ENCODE measurements at regions not wholly inside any gene's neighbourhood (a gene's known extent, or its start where the extent isn't known, plus 50 kb on each side); places are given as distances from the start of the nearest gene placed in this dataset.

DNA sequence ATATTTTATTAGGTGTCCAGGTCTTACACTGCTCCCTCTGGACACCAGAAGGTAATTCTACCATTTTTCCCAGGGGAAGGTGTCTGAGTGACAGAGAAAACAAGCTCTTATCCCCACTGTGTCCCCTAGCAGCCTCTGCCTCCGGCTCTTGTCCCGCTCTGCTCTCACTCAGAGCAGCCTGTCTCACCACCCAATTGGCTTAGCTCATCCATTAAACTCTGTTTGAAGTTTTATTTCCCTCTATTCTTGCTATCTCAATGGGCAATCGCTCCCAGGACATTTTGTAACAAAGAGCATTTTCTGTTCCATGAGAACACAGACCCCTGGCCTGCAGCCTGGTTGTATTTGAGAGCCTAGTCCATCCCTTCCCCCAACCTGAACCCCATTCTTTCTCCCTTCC is 90.6 kb upstream of the LDAH start:
- DNase-seq, result no peak

DNA sequence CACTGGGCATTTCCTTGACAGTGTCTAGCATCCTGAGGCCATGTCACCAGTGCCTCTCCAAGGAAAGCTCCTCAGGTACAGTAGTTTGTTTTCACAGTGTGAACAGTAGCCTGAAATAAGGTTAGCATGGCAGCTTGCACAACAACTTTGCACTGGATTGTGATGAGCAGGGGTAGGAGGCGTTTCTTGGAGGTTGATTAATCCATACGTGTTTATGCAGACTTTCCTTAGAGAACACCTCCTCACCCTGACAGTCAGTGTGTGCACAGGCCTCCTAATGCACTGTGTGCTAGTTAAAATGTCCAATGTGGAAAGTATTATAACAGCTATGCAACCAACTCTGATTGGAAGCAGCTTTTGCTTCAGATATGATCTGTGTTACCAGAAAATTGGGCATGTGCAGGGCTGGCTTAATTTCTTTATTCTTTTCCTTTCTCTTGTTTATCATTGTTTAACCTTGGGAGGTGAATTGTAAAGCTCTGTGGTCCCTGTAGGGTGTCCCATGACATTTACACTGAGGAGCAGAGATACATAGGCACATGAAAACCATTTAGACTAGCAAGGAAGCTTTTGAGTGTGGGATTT is 77.2 kb upstream of the LDAH start:
- DNase-seq, result no peak

DNA sequence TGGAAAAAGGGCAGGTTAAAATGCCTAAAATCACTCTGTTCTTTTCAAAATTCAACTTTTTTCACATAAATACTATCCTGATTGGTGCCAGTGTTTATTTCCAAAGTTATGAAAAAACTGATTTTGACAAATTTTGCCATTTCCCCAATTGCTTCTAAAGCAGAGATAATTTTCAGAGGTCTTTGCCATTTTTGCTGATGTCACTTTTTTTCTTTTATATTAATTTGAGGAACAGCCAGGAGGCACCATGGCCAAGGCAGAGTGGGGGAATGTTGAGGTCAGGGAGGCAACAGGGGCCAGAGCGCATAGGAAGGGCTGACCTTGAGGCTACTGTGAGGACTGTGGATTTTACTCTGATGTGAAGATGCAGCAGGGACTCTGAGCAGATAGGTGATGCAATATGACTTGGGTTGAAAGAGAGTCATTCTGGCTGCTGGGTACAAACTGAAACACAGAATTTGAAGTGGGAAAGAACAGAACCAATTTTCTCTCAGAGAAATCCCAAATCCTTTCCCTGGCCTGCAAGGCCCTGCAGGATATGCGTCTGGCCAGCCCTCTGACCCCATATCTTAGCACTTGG is 75.1 kb upstream of the LDAH start:
- DNase-seq, result no peak

DNA sequence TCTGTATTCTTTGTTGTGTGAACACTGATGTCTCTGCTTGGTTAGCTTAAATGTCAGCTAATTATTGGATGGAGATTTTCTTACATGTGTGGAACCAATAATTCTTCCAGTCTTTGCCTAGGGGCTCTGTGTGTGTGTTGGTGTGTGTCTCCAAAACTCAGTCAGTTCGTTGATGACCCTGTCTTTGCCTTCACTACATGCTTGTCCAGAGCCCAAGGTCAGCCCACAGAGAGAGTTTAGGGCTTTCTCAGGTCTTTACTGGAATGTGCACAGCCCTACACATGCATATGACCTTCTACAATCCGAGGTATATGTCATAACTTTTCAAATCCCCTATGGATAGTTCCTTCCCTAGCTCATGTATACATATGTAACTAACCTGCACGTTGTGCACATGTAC is 74.1 kb upstream of the LDAH start:
- DNase-seq, result no peak

DNA sequence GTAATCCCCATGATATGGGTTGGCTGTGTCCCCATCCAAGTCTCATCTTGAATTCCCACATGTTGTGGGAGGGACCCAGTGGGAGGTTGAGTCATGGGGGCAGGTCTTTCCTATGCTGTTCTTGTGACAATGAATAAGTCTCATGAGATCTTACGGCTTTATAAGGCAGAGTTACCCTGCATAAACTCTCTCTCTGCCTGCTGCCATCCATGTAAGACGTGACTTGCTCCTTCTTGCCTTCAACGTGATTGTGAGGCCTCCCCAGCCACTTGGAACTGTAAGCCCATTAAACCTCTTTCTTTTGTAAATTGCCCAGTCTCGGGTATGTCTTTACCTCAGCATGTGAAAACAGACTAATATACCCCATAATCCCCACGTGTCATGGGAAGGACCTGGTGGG is 61.9 kb upstream of the LDAH start:
- DNase-seq, result no peak

DNA sequence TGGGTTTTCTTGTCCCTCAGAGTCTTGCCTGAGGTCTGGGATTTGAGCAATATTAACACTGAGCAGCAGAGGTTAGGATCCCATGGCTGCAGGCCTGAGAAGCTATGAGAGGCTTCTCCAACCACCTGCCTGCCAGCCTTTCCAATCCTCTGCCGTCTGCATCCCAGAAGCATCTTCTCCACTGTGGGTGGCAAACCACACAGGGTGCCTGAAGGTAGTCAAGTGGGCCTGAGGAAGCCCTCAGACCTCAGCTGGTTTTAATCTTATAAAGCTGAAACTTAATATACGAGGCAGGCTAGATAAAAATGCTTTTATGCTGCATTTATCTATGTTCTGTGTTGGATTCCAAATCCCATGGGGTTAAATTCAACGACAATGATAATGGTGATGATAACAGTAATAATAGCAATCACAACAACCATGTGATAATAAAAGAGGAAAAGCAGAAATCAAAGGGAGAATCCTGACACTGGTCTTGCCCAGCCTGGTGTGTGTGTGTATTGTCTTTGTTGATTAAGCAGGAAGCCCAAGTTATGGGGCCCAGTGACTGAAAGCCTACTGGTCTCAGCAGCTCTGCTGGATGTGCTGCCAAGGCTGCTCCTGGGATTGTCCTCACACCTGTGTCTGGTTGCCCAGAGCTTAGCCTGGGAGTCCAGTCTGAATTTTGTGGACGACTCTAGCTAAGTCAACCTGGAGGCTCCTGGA is 59.7 kb upstream of the LDAH start:
- no peak for DNase-seq

DNA sequence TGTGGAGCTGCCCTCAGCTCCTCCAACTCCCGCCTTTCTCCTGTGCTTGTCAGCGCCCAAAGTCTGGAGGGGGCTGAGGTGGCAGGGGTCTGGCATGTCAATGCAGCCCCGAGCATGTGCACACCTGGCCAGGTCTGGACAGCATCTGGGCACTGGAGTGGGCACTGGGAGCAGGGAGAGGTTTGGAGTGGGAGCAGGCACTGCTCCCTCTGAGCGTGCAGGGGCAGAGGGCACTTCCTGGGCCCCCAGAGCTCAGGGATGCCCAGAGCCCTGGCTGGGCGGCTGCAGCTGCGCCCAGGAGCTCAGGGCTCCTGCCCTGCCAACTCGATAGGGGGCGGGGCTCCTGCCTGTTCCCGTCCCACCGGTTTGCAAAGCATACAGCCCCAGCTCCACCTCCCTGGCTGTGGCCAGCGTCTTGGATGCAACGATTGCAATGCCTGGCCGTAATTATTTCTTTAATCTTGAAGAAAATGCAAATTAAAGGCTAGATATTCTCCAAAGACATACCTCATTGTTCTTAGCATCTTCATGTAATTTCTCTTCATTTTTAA is 57.4 kb upstream of the LDAH start:
- DNase-seq, result no peak

DNA sequence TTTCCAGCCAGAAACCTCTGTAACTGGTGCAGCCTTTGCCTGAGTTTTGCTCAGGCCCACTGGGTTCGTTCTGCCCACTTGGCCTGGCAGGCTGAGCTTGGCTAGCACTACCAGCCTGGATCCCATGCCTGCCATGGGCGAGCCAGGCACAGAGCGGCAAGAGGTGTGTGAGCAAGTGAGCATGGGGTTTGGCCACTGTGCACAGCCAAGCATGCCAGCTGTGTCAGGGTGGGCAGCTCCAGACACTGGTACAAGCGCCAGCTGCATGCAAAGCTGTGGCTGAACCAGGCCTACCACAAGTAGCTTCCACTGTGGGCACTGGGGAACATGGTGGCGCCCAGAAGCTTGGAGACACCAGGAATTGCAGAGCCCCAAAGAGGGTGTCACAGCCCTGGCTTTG is 56.3 kb upstream of the LDAH start:
- DNase-seq, result no peak

DNA sequence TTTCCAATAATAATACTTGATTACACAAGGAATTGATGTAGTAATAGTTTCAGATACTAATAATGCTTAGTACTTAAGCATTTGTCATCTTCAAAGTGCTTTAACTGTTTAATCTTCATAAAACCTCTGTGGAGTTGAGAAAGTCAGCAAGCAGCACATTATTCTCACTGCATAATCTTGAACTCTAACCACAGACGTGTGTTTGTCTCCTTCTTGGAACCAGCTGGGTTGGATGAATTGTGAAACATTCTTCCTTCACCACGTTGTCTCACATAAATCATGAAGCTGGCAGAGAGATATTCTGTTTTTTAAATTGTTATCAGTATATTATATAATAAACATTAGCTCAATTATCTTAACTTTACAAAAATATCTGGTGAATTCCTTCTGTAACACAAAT is 55.1 kb upstream of the LDAH start:
- DNase-seq, result peak; percentile 16
